ENCODE measurements at regions not wholly inside any gene's neighbourhood (a gene's known extent, or its start where the extent isn't known, plus 50 kb on each side); places are given as distances from the start of the nearest gene placed in this dataset.
"Not testable (repeated sequence)": the region's sequence is repeated elsewhere in the genome, so short reads cannot be mapped to it uniquely, and the experiment has no call there.

DNA sequence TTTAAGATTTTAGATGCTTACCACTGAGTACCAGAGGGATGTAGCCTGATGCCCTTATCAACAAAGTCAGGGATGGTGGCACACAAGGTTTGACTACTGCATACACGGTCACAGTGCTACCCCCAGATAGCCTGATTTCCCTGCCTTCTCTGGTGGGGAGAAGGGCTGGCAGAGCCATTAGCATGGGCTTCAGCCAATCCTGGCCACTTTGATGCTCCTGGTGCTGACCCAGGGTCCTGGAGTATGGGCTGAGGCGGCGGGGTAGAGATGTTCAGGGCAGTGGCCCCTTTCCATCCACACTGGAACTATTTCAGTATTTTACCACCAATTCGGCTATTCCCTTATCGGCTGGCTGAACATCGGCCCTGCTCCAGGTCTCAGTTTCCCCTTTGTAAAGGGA lies 83.2 kb downstream of the POTEB3 start:
- H3K27ac ChIP-seq; H3K36me3 ChIP-seq; DNase-seq; H3K4me3 ChIP-seq; H3K9me3 ChIP-seq; H3K4me1 ChIP-seq; H3K27me3 ChIP-seq; intact Hi-C loops (cut with DNase I; ENCODE audit: low total_unique reads): not testable (repeated sequence)

- intact Hi-C loops (cut with DNase I; ENCODE audit: low total_unique reads); H3K27ac ChIP-seq; H3K9me3 ChIP-seq; H3K27me3 ChIP-seq; H3K4me3 ChIP-seq; H3K36me3 ChIP-seq; DNase-seq; H3K4me1 ChIP-seq: not testable (repeated sequence)
Observed at GRCh38 chr15:21355944-21356343, 84.4 kb downstream of the POTEB3 start.

GRCh38 chr15:21354597-21354996 lies 85.7 kb downstream of the POTEB3 start:
- intact Hi-C loops (cut with DNase I; ENCODE audit: low total_unique reads); H3K9me3 ChIP-seq; H3K4me1 ChIP-seq; H3K27ac ChIP-seq; H3K36me3 ChIP-seq; DNase-seq; H3K27me3 ChIP-seq; H3K4me3 ChIP-seq: not testable (repeated sequence)

GRCh38 chr15:21352670-21353318 lies 87.5 kb downstream of the POTEB3 start:
- DNase-seq; H3K36me3 ChIP-seq; H3K4me1 ChIP-seq; intact Hi-C loops (cut with DNase I; ENCODE audit: low total_unique reads); H3K9me3 ChIP-seq; H3K27me3 ChIP-seq; H3K27ac ChIP-seq; H3K4me3 ChIP-seq: not testable (repeated sequence)

- DNase-seq; H3K4me1 ChIP-seq; H3K4me3 ChIP-seq; H3K27me3 ChIP-seq; intact Hi-C loops (cut with DNase I; ENCODE audit: low total_unique reads); H3K9me3 ChIP-seq; H3K36me3 ChIP-seq; H3K27ac ChIP-seq: not testable (repeated sequence)
Observed at GRCh38 chr15:21344960-21345359, 95.3 kb downstream of the POTEB3 start.

GRCh38 chr15:21344500-21344899 lies 95.8 kb downstream of the POTEB3 start:
- intact Hi-C loops (cut with DNase I; ENCODE audit: low total_unique reads), result not testable (repeated sequence)

GRCh38 chr15:21337028-21337427 lies 103.3 kb downstream of the POTEB3 start:
- H3K27me3 ChIP-seq; H3K27ac ChIP-seq; DNase-seq; H3K9me3 ChIP-seq; H3K4me1 ChIP-seq; H3K4me3 ChIP-seq; intact Hi-C loops (cut with DNase I; ENCODE audit: low total_unique reads); H3K36me3 ChIP-seq: not testable (repeated sequence)

More at GRCh38 chr15:21344500-21344899, 95.8 kb downstream of the POTEB3 start:
- H3K27me3 ChIP-seq, H3K27ac ChIP-seq, H3K4me3 ChIP-seq, H3K4me1 ChIP-seq, H3K36me3 ChIP-seq, DNase-seq, H3K9me3 ChIP-seq: not testable (repeated sequence)

GRCh38 chr15:21324720-21325460 lies 115.4 kb downstream of the POTEB3 start:
- H3K27ac ChIP-seq; H3K27me3 ChIP-seq; H3K4me3 ChIP-seq; H3K36me3 ChIP-seq; H3K4me1 ChIP-seq; intact Hi-C loops (cut with DNase I; ENCODE audit: low total_unique reads); H3K9me3 ChIP-seq: not testable (repeated sequence)
- DNase-seq, result peak in 1 of 2 donors; percentile 5

DNA sequence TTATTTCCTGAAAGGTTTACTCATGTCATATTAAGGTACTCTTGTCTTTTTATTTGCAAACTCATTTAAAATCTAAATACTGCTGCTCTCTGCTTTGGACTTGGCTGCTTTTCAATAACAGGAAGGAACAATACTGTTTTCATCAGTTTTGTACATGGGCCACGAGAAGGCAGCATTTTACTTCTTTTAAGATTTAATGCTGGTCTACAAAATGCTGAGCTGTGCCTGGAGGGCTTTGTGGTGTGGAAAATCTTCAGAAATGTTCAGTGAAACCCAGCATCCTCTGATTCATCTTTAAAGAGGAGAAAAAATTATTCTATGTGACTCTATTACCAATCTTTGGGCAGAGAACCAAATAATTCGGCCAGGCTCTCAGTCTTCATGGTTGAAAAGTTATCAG lies 155.9 kb downstream of the POTEB3 start:
- H3K4me1 ChIP-seq; H3K27me3 ChIP-seq; H3K9me3 ChIP-seq; H3K4me3 ChIP-seq; DNase-seq; H3K27ac ChIP-seq; H3K36me3 ChIP-seq; intact Hi-C loops (cut with DNase I; ENCODE audit: low total_unique reads): not testable (repeated sequence)

- H3K27me3 ChIP-seq; H3K36me3 ChIP-seq; H3K9me3 ChIP-seq; H3K4me1 ChIP-seq; H3K4me3 ChIP-seq; H3K27ac ChIP-seq; intact Hi-C loops (cut with DNase I; ENCODE audit: low total_unique reads); DNase-seq: not testable (repeated sequence)
Observed at GRCh38 chr15:21283210-21283609, 157.1 kb downstream of the POTEB3 start.

- DNase-seq; H3K4me1 ChIP-seq; H3K27ac ChIP-seq; H3K4me3 ChIP-seq; H3K36me3 ChIP-seq; H3K9me3 ChIP-seq; intact Hi-C loops (cut with DNase I; ENCODE audit: low total_unique reads); H3K27me3 ChIP-seq: not testable (repeated sequence)
Observed at GRCh38 chr15:21280272-21280671, 160.0 kb downstream of the POTEB3 start.

DNA sequence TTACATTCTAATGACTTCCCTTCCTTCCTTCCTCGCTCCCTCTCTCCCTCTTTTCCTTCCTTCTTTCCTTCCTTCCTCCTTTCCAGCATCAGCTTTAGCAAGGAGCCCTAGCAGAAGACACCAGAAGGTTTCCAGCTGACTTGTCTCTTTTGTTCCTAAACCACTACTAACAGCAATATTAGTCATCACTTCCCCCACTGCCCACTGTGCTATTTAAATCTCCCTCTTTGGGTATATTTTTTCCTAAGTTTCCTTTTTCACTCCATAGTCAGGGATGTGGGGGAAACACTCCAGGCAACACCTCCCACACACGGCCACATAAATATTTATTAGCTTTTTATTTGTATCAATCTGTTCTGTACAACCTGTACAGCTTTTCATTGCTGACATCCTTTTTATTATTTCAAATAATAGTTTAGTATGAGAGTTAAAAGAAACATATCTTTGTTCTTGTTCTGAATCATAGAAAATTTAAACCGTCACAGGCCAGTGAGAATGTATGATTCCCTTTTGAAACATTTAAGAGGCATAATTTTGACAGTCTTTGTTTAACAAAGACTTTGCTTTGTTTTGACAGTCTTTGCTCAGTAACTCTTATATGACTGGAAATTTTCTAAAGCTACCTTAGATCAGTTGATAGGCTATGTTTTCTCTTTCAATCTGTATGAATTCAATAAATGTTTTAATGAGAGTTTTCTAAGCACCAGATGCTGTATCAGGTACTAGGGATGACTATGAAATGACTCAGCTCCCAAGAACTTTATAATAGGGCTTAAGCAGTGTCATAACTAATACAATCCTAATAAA lies 167.9 kb downstream of the POTEB3 start:
- intact Hi-C loops (cut with DNase I; ENCODE audit: low total_unique reads); H3K27ac ChIP-seq; H3K4me1 ChIP-seq; H3K27me3 ChIP-seq; DNase-seq; H3K4me3 ChIP-seq; H3K9me3 ChIP-seq; H3K36me3 ChIP-seq: not testable (repeated sequence)

Data from uterus (tissue), 3 donors.